ENCODE measurements at regions not wholly inside any gene's neighbourhood (a gene's known extent, or its start where the extent isn't known, plus 50 kb on each side); places are given as distances from the start of the nearest gene placed in this dataset.
A peak's percentile ranks its signal among the peaks of the same experiment; 100 is the strongest.
"Not testable (repeated sequence)": the region's sequence is repeated elsewhere in the genome, so short reads cannot be mapped to it uniquely, and the experiment has no call there.

- Histone ChIP-seq H3K27me3 (no peaks in the 10 kb centered on the region), H3K27ac (no peak overlapping the region), H3K4me3 (no peak overlapping the region), H3K36me3 (no peaks in the 10 kb centered on the region), H3K9me3 (no peaks in the 10 kb centered on the region), H3K4me1 (ENCODE audit: insufficient read depth) (peaks cover 16% of the 10 kb centered on the region)
- WGBS, 3 donors = 84 to 87% (median 87%) methylated on average over 6 of the region's 6 CpGs
- intact Hi-C loops (cut with DNase I) = no loop called here
- DNase-seq = no peak
- TF ChIP-seq POLR2A (IDR thresholded peaks at IDR 0.05) (no peak), EP300 (IDR thresholded peaks at IDR 0.05) (no peak), CTCF (IDR thresholded peaks at IDR 0.05) (no peak)
Measured at GRCh38 chr2:121066526-121066925, 218.5 kb downstream of the TFCP2L1 start.

- H3K27ac ChIP-seq = no peak overlapping the region
- no peaks in the 10 kb centered on the region for H3K36me3 ChIP-seq
- peaks cover 6% of the 10 kb centered on the region for H3K4me1 ChIP-seq (ENCODE audit: insufficient read depth)
- 88 to 92% (median 89%) methylated on average over 5 to 7 of the region's 7 CpGs for WGBS, 3 donors
- H3K27me3 ChIP-seq = no peaks in the 10 kb centered on the region
- H3K4me3 ChIP-seq = no peak overlapping the region
- H3K9me3 ChIP-seq = no peaks in the 10 kb centered on the region
- no peak for DNase-seq
- no peak for TF ChIP-seq CTCF (IDR thresholded peaks at IDR 0.05)
- no peak for TF ChIP-seq POLR2A (IDR thresholded peaks at IDR 0.05)
- no peak for TF ChIP-seq EP300 (IDR thresholded peaks at IDR 0.05)
- intact Hi-C loops (cut with DNase I) = no loop called here
Measured at GRCh38 chr2:121068851-121069250, 216.2 kb downstream of the TFCP2L1 start.

- Histone ChIP-seq H3K4me1 (ENCODE audit: insufficient read depth) (peaks cover under 1% of the 10 kb centered on the region), H3K36me3 (no peaks in the 10 kb centered on the region), H3K27me3 (no peaks in the 10 kb centered on the region), H3K9me3 (no peaks in the 10 kb centered on the region), H3K27ac (no peak overlapping the region), H3K4me3 (no peak overlapping the region)
- no peak for DNase-seq
- TF ChIP-seq CTCF (IDR thresholded peaks at IDR 0.05) = no peak
- TF ChIP-seq POLR2A (IDR thresholded peaks at IDR 0.05) = no peak
- TF ChIP-seq EP300 (IDR thresholded peaks at IDR 0.05) = no peak
- intact Hi-C loops (cut with DNase I) = no loop called here
- WGBS, 3 donors = 86 to 92% (median 89%) methylated on average over 18 of the region's 18 CpGs
Measured at GRCh38 chr2:121069434-121069969, 215.5 kb downstream of the TFCP2L1 start.

GRCh38 chr2:121070061-121070460, 214.9 kb downstream of the TFCP2L1 start:
- not testable (repeated sequence) for H3K27ac ChIP-seq; H3K36me3 ChIP-seq; DNase-seq; H3K9me3 ChIP-seq; H3K4me3 ChIP-seq; H3K4me1 ChIP-seq (ENCODE audit: insufficient read depth); H3K27me3 ChIP-seq
- 92 to 97% (median 94%) methylated on average over 11 of the region's 11 CpGs for WGBS, 3 donors
- intact Hi-C loops (cut with DNase I) = loop anchor here (2.0 to 10.0 kb wide), 3 partner anchors 373 to 725 kb away; partner anchors contain the start of gene INHBB (in 2 of the 4)

GRCh38 chr2:121071034-121071504, 213.9 kb downstream of the TFCP2L1 start:
- intact Hi-C loops (cut with DNase I) = loop anchor here (2.0 to 10.0 kb wide), 3 partner anchors 374 to 726 kb away; partner anchors contain the start of gene INHBB (in 2 of the 4)
- 13 to 16% (median 15%) methylated on average over 14 of the region's 14 CpGs for WGBS, 3 donors
- TF ChIP-seq POLR2A (IDR thresholded peaks at IDR 0.05) (no peak), CTCF (IDR thresholded peaks at IDR 0.05) (peak; percentile 82 to 92 (median 85))
- H3K36me3 ChIP-seq = no peaks in the 10 kb centered on the region
- DNase-seq = peak; percentile 68 to 91 (median 90)
- H3K27me3 ChIP-seq = no peaks in the 10 kb centered on the region
- no peaks in the 10 kb centered on the region for H3K9me3 ChIP-seq
- no peak overlapping the region for H3K27ac ChIP-seq
- H3K4me1 ChIP-seq (ENCODE audit: insufficient read depth) = no peaks in the 10 kb centered on the region
- H3K4me3 ChIP-seq = no peak overlapping the region

All from ovary (tissue), 7 donors.